Fibroblast of pulmonary artery (primary cell): ENCODE measurements at regions not wholly inside any gene's neighbourhood (a gene's known extent, or its start where the extent isn't known, plus 50 kb on each side); places are given as distances from the start of the nearest gene placed in this dataset.

Source experiments
- DNase-seq: peaks from one replicate; pipeline ENCODE4 v3.0.0-alpha.2; 2010; ENCODE audit warnings: low read depth
- H3K4me3 ChIP-seq: replicated peaks from 2 replicates; pipeline ENCODE4 v1.5.1; 2011; ENCODE audit warnings: low read depth, mild to moderate bottlenecking, control low read depth, low read length, moderate library complexity
- CTCF ChIP-seq: IDR thresholded peaks from 2 replicates; pipeline ENCODE4 v1.5.1; 2011; ENCODE audit warnings: mild to moderate bottlenecking, control low read depth, low read length, inconsistent platforms; ENCODE audit errors: missing control alignments

- H3K4me3 ChIP-seq = no peak overlapping the region
- DNase-seq = no peak
- TF ChIP-seq CTCF = no peak
Measured at GRCh38 chr9:118650417-118650816, 718.8 kb downstream of the BRINP1 start.

GRCh38 chr9:118651511-118651910, 717.7 kb downstream of the BRINP1 start:
- DNase-seq = no peak
- no peak overlapping the region for H3K4me3 ChIP-seq
- TF ChIP-seq CTCF = no peak

GRCh38 chr9:118652258-118652657, 717.0 kb downstream of the BRINP1 start:
- no peak for TF ChIP-seq CTCF
- H3K4me3 ChIP-seq = no peak overlapping the region
- DNase-seq = no peak

GRCh38 chr9:118652912-118653311, 716.3 kb downstream of the BRINP1 start:
- DNase-seq = no peak
- TF ChIP-seq CTCF = no peak
- no peak overlapping the region for H3K4me3 ChIP-seq

- DNase-seq = no peak
- TF ChIP-seq CTCF = no peak
- no peak overlapping the region for H3K4me3 ChIP-seq
Measured at GRCh38 chr9:118659011-118659410, 710.2 kb downstream of the BRINP1 start.

GRCh38 chr9:118665226-118665919, 703.9 kb downstream of the BRINP1 start:
- no peak for TF ChIP-seq CTCF
- no peak for DNase-seq
- H3K4me3 ChIP-seq = no peak overlapping the region
